D721Med (cell line): ENCODE measurements at regions not wholly inside any gene's neighbourhood (a gene's known extent, or its start where the extent isn't known, plus 50 kb on each side); places are given as distances from the start of the nearest gene placed in this dataset.
A peak's percentile ranks its signal among the peaks of the same experiment; 100 is the strongest.
"Not testable (repeated sequence)": the region's sequence is repeated elsewhere in the genome, so short reads cannot be mapped to it uniquely, and the experiment has no call there.

Experiments used
- DNase-seq: peaks from one replicate; pipeline ENCODE4 v3.0.0; 2011; ENCODE audit warnings: low spot score; ENCODE audit not compliant: insufficient read length
- FAIRE-seq: peaks from 2 replicates; lab custom pipeline; 2011; peaks lifted over from hg19 to GRCh38; lab: Jason Lieb, UNC
- CTCF ChIP-seq: IDR thresholded peaks from 2 replicates; pipeline ENCODE4 v1.5.1; 2012; ENCODE audit warnings: mild to moderate bottlenecking, control low read depth; ENCODE audit not compliant: insufficient read depth; ENCODE audit errors: missing control alignments

- FAIRE-seq (no peak), DNase-seq (no peak)
- TF ChIP-seq CTCF: no peak
These were observed 764.4 kb upstream of the NECTIN3 start for GRCh38 chr3:110307065-110307809.

GRCh38 chr3:110311541-110311940, 760.1 kb upstream of the NECTIN3 start:
- no peak for TF ChIP-seq CTCF
- DNase-seq (no peak), FAIRE-seq (no peak)

GRCh38 chr3:110314512-110315114, 757.0 kb upstream of the NECTIN3 start:
- DNase-seq (no peak), FAIRE-seq (peak; percentile 94)
- peak; percentile 83 for TF ChIP-seq CTCF

GRCh38 chr3:110318108-110318507, 753.5 kb upstream of the NECTIN3 start:
- no peak for TF ChIP-seq CTCF
- DNase-seq (no peak), FAIRE-seq (no peak)

- FAIRE-seq (no peak), DNase-seq (no peak)
These were observed 748.3 kb upstream of the NECTIN3 start for GRCh38 chr3:110323349-110323748.

GRCh38 chr3:110324171-110324705, 747.4 kb upstream of the NECTIN3 start:
- FAIRE-seq: no peak
- no peak for DNase-seq
- no peak for TF ChIP-seq CTCF

More at GRCh38 chr3:110323349-110323748, 748.3 kb upstream of the NECTIN3 start:
- no peak for TF ChIP-seq CTCF

GRCh38 chr3:110327870-110328269, 743.7 kb upstream of the NECTIN3 start:
- FAIRE-seq: no peak

GRCh38 chr3:110331562-110331961, 740.1 kb upstream of the NECTIN3 start:
- DNase-seq, FAIRE-seq: not testable (repeated sequence)

More at GRCh38 chr3:110327870-110328269, 743.7 kb upstream of the NECTIN3 start:
- DNase-seq: no peak
- TF ChIP-seq CTCF: no peak
